Hepatocyte (in vitro differentiated cells): ENCODE measurements at regions not wholly inside any gene's neighbourhood (a gene's known extent, or its start where the extent isn't known, plus 50 kb on each side); places are given as distances from the start of the nearest gene placed in this dataset.

Source experiments
- DNase-seq: peaks from one replicate; pipeline ENCODE4 v3.0.0-alpha.2; 2016; ENCODE audit warnings: low spot score
- H2AFZ ChIP-seq: fragments of 200-600 bp; sonication (generic); 2 replicates; pipeline ENCODE4 v1.6.0; 2016; ENCODE audit warnings: antibody characterized with exemption, mild to moderate bottlenecking
- H3K27ac ChIP-seq: fragments of 200-600 bp; sonication (generic); 2 replicates; pipeline ENCODE4 v1.5.1; 2016; ENCODE audit warnings: mild to moderate bottlenecking
- H3K27me3 ChIP-seq: fragments of 200-600 bp; sonication (generic); 2 replicates; pipeline ENCODE4 v1.6.1; 2016
- H3K36me3 ChIP-seq: fragments of 200-600 bp; sonication (generic); replicated peaks from 2 replicates; pipeline ENCODE4 v1.5.1; 2016; ENCODE audit warnings: low read depth; ENCODE audit not compliant: insufficient read depth
- H3K4me1 ChIP-seq: fragments of 200-600 bp; sonication (generic); 2 replicates; pipeline ENCODE4 v1.5.1; 2016; ENCODE audit warnings: mild to moderate bottlenecking, moderate library complexity; ENCODE audit not compliant: insufficient read depth
- H3K4me2 ChIP-seq: fragments of 200-600 bp; sonication (generic); 2 replicates; pipeline ENCODE4 v1.6.0; 2016
- H3K4me3 ChIP-seq: fragments of 200-600 bp; sonication (generic); 2 replicates; pipeline ENCODE4 v1.5.1; 2016; ENCODE audit warnings: mild to moderate bottlenecking
- H3K79me2 ChIP-seq: fragments of 200-600 bp; sonication (generic); 2 replicates; pipeline ENCODE4 v1.6.0; 2017; ENCODE audit warnings: mild to moderate bottlenecking
- H3K9me2 ChIP-seq: fragments of 200-600 bp; sonication (generic); replicated peaks from 2 replicates; pipeline ENCODE4 v1.6.0; 2017; ENCODE audit warnings: mild to moderate bottlenecking; ENCODE audit not compliant: insufficient read depth
- H3K9me3 ChIP-seq: fragments of 200-600 bp; sonication (generic); 2 replicates; pipeline ENCODE4 v1.5.1; 2016; ENCODE audit warnings: low read depth, mild to moderate bottlenecking
- H4K20me1 ChIP-seq: fragments of 200-600 bp; sonication (generic); 2 replicates; pipeline ENCODE4 v1.6.0; 2016; ENCODE audit warnings: mild to moderate bottlenecking; ENCODE audit not compliant: insufficient read depth, poor library complexity, severe bottlenecking
- EZH2 ChIP-seq: fragments of 200-600 bp; sonication (generic); IDR thresholded peaks from 2 replicates; pipeline ENCODE4 v1.6.1; 2016; ENCODE audit warnings: antibody characterized with exemption, mild to moderate bottlenecking, borderline replicate concordance
- EZH2phosphoT487 ChIP-seq: fragments of 200-600 bp; sonication (generic); IDR thresholded peaks from one replicate; pipeline ENCODE4 v1.6.1; 2018; ENCODE audit warnings: antibody characterized with exemption, mild to moderate bottlenecking, low read depth, moderate library complexity; ENCODE audit not compliant: unreplicated experiment, severe bottlenecking
- WGBS: methylation state at CpG from one replicate; pipeline ENCODE4 v1.1.6; 2016; ENCODE audit warnings: low lambda C conversion rate; ENCODE audit errors: missing lambda C conversion rate; 5-methylcytosine and 5-hydroxymethylcytosine counted together
- TF ChIP-seq, protein P1 (sequence below): fragments of 200-600 bp; sonication (generic); IDR thresholded peaks from 2 replicates; pipeline ENCODE4 v1.5.1; 2016; ENCODE audit warnings: antibody characterized with exemption, mild to moderate bottlenecking; ENCODE audit not compliant: poor library complexity

DNA sequence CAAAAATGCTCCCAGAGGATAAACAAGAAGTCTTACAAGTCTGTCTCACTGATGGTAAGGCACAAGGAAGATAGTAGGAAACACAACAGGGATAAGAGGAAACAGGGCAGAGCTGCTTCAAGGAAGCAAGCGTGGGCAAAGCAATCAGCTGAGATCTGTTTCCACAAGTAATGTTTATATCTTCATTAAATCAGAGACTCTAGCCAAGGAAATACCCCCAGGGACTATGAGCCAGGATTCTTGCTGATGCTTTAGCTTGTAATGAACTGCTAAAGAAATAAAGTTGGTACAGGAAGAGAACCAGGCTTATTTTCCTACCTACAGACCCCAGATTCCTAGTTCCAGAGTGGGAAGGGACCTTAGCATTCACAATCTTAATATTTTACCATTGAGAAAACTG is 112.7 kb upstream of the C3orf80 start:
- Histone ChIP-seq H3K79me2 (no peaks in the 10 kb centered on the region), H4K20me1 (no peaks in the 10 kb centered on the region), H3K9me2 (no peaks in the 10 kb centered on the region), H2AFZ (no peak overlapping the region), H3K4me1 (peaks cover 16% of the 10 kb centered on the region), H3K9me3 (no peaks in the 10 kb centered on the region), H3K4me2 (no peak overlapping the region), H3K27me3 (no peaks in the 10 kb centered on the region), H3K36me3 (no peaks in the 10 kb centered on the region), H3K27ac (no peak overlapping the region), H3K4me3 (no peak overlapping the region)
- TF ChIP-seq, protein P1, sequence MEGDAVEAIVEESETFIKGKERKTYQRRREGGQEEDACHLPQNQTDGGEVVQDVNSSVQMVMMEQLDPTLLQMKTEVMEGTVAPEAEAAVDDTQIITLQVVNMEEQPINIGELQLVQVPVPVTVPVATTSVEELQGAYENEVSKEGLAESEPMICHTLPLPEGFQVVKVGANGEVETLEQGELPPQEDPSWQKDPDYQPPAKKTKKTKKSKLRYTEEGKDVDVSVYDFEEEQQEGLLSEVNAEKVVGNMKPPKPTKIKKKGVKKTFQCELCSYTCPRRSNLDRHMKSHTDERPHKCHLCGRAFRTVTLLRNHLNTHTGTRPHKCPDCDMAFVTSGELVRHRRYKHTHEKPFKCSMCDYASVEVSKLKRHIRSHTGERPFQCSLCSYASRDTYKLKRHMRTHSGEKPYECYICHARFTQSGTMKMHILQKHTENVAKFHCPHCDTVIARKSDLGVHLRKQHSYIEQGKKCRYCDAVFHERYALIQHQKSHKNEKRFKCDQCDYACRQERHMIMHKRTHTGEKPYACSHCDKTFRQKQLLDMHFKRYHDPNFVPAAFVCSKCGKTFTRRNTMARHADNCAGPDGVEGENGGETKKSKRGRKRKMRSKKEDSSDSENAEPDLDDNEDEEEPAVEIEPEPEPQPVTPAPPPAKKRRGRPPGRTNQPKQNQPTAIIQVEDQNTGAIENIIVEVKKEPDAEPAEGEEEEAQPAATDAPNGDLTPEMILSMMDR: no peak
- TF ChIP-seq EZH2 (no peak), EZH2phosphoT487 (no peak)
- WGBS: 50% methylated on average over 1 of the region's 1 CpG
- no peak for DNase-seq

DNA sequence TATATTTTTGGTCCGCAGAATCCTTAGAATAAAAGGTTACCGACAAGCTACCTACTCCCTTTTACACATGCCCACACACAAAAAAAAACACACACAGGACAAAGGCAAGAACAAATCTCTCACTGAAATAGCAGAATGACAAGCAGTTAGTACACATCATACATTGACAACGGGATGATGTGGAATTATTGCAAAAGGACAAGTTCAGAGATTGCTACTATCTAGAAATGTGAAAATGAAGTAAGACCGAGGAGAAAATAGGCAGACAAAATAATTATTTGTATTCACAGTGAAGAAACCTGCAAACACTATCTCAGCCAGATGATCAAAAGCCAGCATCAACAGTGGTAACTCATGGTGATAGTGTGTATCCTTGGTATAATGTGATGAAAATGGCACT is 112.2 kb upstream of the C3orf80 start:
- no peak for DNase-seq
- TF ChIP-seq EZH2: no peak
- TF ChIP-seq EZH2phosphoT487: no peak
- TF ChIP-seq, protein P1: no peak
- Histone ChIP-seq H2AFZ (no peak overlapping the region), H3K27ac (no peak overlapping the region), H3K27me3 (no peaks in the 10 kb centered on the region), H4K20me1 (no peaks in the 10 kb centered on the region), H3K79me2 (no peaks in the 10 kb centered on the region), H3K4me3 (no peak overlapping the region), H3K4me1 (peaks cover 11% of the 10 kb centered on the region), H3K9me2 (no peaks in the 10 kb centered on the region), H3K9me3 (no peaks in the 10 kb centered on the region), H3K4me2 (no peak overlapping the region), H3K36me3 (no peaks in the 10 kb centered on the region)
- 94% methylated on average over 4 of the region's 4 CpGs for WGBS

GRCh38 chr3:160114355-160114995 is 110.7 kb upstream of the C3orf80 start:
- WGBS: 87% methylated on average over 9 of the region's 9 CpGs
- H3K9me3 ChIP-seq: no peaks in the 10 kb centered on the region
- no peak overlapping the region for H3K4me2 ChIP-seq
- H4K20me1 ChIP-seq: no peaks in the 10 kb centered on the region
- no peaks in the 10 kb centered on the region for H3K9me2 ChIP-seq
- H3K4me3 ChIP-seq: no peak overlapping the region
- H3K27ac ChIP-seq: no peak overlapping the region
- no peak overlapping the region for H2AFZ ChIP-seq
- no peaks in the 10 kb centered on the region for H3K79me2 ChIP-seq
- TF ChIP-seq, protein P1: no peak
- TF ChIP-seq EZH2phosphoT487 (no peak), EZH2 (no peak)
- no peaks in the 10 kb centered on the region for H3K27me3 ChIP-seq
- no peak for DNase-seq
- no peaks in the 10 kb centered on the region for H3K4me1 ChIP-seq
- H3K36me3 ChIP-seq: no peaks in the 10 kb centered on the region
